ENCODE measurements at regions not wholly inside any gene's neighbourhood (a gene's known extent, or its start where the extent isn't known, plus 50 kb on each side); places are given as distances from the start of the nearest gene placed in this dataset.

DNA sequence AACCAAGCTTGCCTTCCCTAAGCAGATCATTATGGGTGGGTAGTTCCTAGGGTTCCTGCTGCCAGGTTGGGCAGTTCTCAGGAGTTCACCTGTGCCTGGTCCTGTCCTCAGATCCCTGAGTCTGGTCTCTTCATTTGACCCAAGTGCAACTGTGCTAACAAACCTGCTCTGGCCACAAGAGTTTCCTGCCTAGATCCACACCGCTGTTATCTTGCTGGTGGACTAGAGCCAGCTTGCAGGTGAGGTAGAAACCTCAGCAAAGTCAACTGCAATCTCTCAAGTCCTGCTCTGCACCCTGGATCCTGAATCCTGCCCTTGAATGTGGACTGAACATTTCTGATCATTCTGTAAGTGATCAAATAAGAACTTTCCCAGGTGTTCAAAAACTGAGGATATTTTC is 191.8 kb upstream of the LRFN2 start:
- no peak for TF ChIP-seq POLR2A (IDR thresholded peaks at IDR 0.05; ENCODE audit: low read depth, low read length)
- no peak for TF ChIP-seq POLR2AphosphoS5 (IDR thresholded peaks at IDR 0.05; ENCODE audit: low read depth, low read length)
- TF ChIP-seq TAF1 (IDR thresholded peaks at IDR 0.05; ENCODE audit: borderline replicate concordance, low read depth, low read length), result no peak
